GM21367 (cell line): ENCODE measurements at regions not wholly inside any gene's neighbourhood (a gene's known extent, or its start where the extent isn't known, plus 50 kb on each side); places are given as distances from the start of the nearest gene placed in this dataset.

Source experiments
- ATAC-seq: cut with Tn5 transposase; IDR thresholded peaks from one replicate; pipeline ENCODE4 v1.9.1; 2021; ENCODE audit not compliant: unreplicated experiment

- no peak for ATAC-seq
These were observed 78.0 kb upstream of the CTLA4 start for GRCh38 chr2:203789618-203790017.

GRCh38 chr2:203790134-203790852 is 77.3 kb upstream of the CTLA4 start:
- no peak for ATAC-seq

GRCh38 chr2:203796248-203797010 is 71.1 kb upstream of the CTLA4 start:
- ATAC-seq = no peak

- ATAC-seq = no peak
These were observed 70.3 kb upstream of the CTLA4 start for GRCh38 chr2:203797276-203797675.

- no peak for ATAC-seq
These were observed 69.9 kb upstream of the CTLA4 start for GRCh38 chr2:203797712-203798111.

- no peak for ATAC-seq
These were observed 69.1 kb upstream of the CTLA4 start for GRCh38 chr2:203798296-203799087.

GRCh38 chr2:203799908-203800307 is 67.7 kb upstream of the CTLA4 start:
- ATAC-seq = peak; percentile 96

- no peak for ATAC-seq
These were observed 66.8 kb upstream of the CTLA4 start for GRCh38 chr2:203800783-203801182.

GRCh38 chr2:203802342-203803052 is 65.1 kb upstream of the CTLA4 start:
- no peak for ATAC-seq

GRCh38 chr2:203803053-203803429 is 64.5 kb upstream of the CTLA4 start:
- ATAC-seq = no peak

GRCh38 chr2:203804070-203804469 is 63.5 kb upstream of the CTLA4 start:
- ATAC-seq = no peak

- ATAC-seq = no peak
These were observed 62.6 kb upstream of the CTLA4 start for GRCh38 chr2:203804764-203805485.

GRCh38 chr2:203805486-203805838 is 62.1 kb upstream of the CTLA4 start:
- ATAC-seq = no peak

GRCh38 chr2:203806761-203807160 is 60.8 kb upstream of the CTLA4 start:
- ATAC-seq = no peak

GRCh38 chr2:203808046-203808750 is 59.4 kb upstream of the CTLA4 start:
- no peak for ATAC-seq

- no peak for ATAC-seq
These were observed 58.5 kb upstream of the CTLA4 start for GRCh38 chr2:203809084-203809521.

GRCh38 chr2:203809991-203810510 is 57.5 kb upstream of the CTLA4 start:
- ATAC-seq = no peak

- ATAC-seq = peak; percentile 50
These were observed 55.9 kb upstream of the CTLA4 start for GRCh38 chr2:203811491-203812221.
